ENCODE measurements at regions not wholly inside any gene's neighbourhood (a gene's known extent, or its start where the extent isn't known, plus 50 kb on each side); places are given as distances from the start of the nearest gene placed in this dataset.

- DNase-seq: peak in 1 of 3 donors; percentile 17
- no peak overlapping the region for H3K4me3 ChIP-seq
- no peaks in the 10 kb centered on the region for H3K36me3 ChIP-seq
- no peak for TF ChIP-seq POLR2A (IDR thresholded peaks at IDR 0.05)
- no peak for TF ChIP-seq CTCF (IDR thresholded peaks at IDR 0.05)
- no peaks in the 10 kb centered on the region for H3K27me3 ChIP-seq
- peaks cover 0 to 6% (median 0%) of the 10 kb centered on the region in 4 donors for H3K4me1 ChIP-seq
- H3K27ac ChIP-seq: no peak overlapping the region
- peaks cover 0 to 3% (median 0%) of the 10 kb centered on the region in 4 donors for H3K9me3 ChIP-seq
Measured at GRCh38 chr6:43948527-43949485, 178.4 kb downstream of the MRPL14 start.

- Histone ChIP-seq H3K4me3 (no peak overlapping the region), H3K4me1 (peaks cover 0 to 6% (median 0%) of the 10 kb centered on the region in 4 donors), H3K27me3 (no peaks in the 10 kb centered on the region), H3K27ac (no peak overlapping the region), H3K36me3 (no peaks in the 10 kb centered on the region), H3K9me3 (peaks cover 0 to 3% (median 0%) of the 10 kb centered on the region in 4 donors)
- no peak for TF ChIP-seq POLR2A (IDR thresholded peaks at IDR 0.05)
- TF ChIP-seq CTCF (IDR thresholded peaks at IDR 0.05): no peak
- DNase-seq: peak in 1 of 3 donors; percentile 2
Measured at GRCh38 chr6:43947860-43948259, 177.8 kb downstream of the VEGFA start.

GRCh38 chr6:43946641-43947363 lies 176.8 kb downstream of the VEGFA start:
- DNase-seq: peak in 1 of 3 donors; percentile 3
- H3K9me3 ChIP-seq: peaks cover 0 to 3% (median 0%) of the 10 kb centered on the region in 4 donors
- H3K27me3 ChIP-seq: no peaks in the 10 kb centered on the region
- no peak overlapping the region for H3K27ac ChIP-seq
- H3K36me3 ChIP-seq: no peaks in the 10 kb centered on the region
- H3K4me1 ChIP-seq: peaks cover 0 to 6% (median 0%) of the 10 kb centered on the region in 4 donors
- H3K4me3 ChIP-seq: no peak overlapping the region
- TF ChIP-seq CTCF (IDR thresholded peaks at IDR 0.05): no peak
- no peak for TF ChIP-seq POLR2A (IDR thresholded peaks at IDR 0.05)

- H3K4me3 ChIP-seq: no peak overlapping the region
- TF ChIP-seq CTCF (IDR thresholded peaks at IDR 0.05): no peak
- TF ChIP-seq POLR2A (IDR thresholded peaks at IDR 0.05): no peak
- peak in 1 of 3 donors; percentile 2 for DNase-seq
- no peaks in the 10 kb centered on the region for H3K36me3 ChIP-seq
- H3K27me3 ChIP-seq: no peaks in the 10 kb centered on the region
- peaks cover 0 to 3% (median 0%) of the 10 kb centered on the region in 4 donors for H3K9me3 ChIP-seq
- no peaks in the 10 kb centered on the region for H3K4me1 ChIP-seq
- no peak overlapping the region for H3K27ac ChIP-seq
Measured at GRCh38 chr6:43945768-43946080, 175.7 kb downstream of the VEGFA start.

GRCh38 chr6:43944908-43945767 lies 175.1 kb downstream of the VEGFA start:
- Histone ChIP-seq H3K27ac (no peak overlapping the region), H3K9me3 (peaks cover 0 to 3% (median 0%) of the 10 kb centered on the region in 4 donors), H3K36me3 (no peaks in the 10 kb centered on the region), H3K4me1 (no peaks in the 10 kb centered on the region), H3K27me3 (no peaks in the 10 kb centered on the region), H3K4me3 (no peak overlapping the region)
- no peak for DNase-seq
- TF ChIP-seq CTCF (IDR thresholded peaks at IDR 0.05) (no peak), POLR2A (IDR thresholded peaks at IDR 0.05) (no peak)
